ENCODE measurements at regions not wholly inside any gene's neighbourhood (a gene's known extent, or its start where the extent isn't known, plus 50 kb on each side); places are given as distances from the start of the nearest gene placed in this dataset.

GRCh38 chr3:177731644-177732268 lies 534.5 kb upstream of the TBL1XR1 start:
- TF ChIP-seq, protein P1, sequence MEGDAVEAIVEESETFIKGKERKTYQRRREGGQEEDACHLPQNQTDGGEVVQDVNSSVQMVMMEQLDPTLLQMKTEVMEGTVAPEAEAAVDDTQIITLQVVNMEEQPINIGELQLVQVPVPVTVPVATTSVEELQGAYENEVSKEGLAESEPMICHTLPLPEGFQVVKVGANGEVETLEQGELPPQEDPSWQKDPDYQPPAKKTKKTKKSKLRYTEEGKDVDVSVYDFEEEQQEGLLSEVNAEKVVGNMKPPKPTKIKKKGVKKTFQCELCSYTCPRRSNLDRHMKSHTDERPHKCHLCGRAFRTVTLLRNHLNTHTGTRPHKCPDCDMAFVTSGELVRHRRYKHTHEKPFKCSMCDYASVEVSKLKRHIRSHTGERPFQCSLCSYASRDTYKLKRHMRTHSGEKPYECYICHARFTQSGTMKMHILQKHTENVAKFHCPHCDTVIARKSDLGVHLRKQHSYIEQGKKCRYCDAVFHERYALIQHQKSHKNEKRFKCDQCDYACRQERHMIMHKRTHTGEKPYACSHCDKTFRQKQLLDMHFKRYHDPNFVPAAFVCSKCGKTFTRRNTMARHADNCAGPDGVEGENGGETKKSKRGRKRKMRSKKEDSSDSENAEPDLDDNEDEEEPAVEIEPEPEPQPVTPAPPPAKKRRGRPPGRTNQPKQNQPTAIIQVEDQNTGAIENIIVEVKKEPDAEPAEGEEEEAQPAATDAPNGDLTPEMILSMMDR (conservative IDR thresholded peaks at IDR 0.05), result no peak
- no peak for TF ChIP-seq ZFX (IDR thresholded peaks at IDR 0.05)

Data from C4-2B (cell line).